ENCODE measurements at regions not wholly inside any gene's neighbourhood (a gene's known extent, or its start where the extent isn't known, plus 50 kb on each side); places are given as distances from the start of the nearest gene placed in this dataset.

DNA sequence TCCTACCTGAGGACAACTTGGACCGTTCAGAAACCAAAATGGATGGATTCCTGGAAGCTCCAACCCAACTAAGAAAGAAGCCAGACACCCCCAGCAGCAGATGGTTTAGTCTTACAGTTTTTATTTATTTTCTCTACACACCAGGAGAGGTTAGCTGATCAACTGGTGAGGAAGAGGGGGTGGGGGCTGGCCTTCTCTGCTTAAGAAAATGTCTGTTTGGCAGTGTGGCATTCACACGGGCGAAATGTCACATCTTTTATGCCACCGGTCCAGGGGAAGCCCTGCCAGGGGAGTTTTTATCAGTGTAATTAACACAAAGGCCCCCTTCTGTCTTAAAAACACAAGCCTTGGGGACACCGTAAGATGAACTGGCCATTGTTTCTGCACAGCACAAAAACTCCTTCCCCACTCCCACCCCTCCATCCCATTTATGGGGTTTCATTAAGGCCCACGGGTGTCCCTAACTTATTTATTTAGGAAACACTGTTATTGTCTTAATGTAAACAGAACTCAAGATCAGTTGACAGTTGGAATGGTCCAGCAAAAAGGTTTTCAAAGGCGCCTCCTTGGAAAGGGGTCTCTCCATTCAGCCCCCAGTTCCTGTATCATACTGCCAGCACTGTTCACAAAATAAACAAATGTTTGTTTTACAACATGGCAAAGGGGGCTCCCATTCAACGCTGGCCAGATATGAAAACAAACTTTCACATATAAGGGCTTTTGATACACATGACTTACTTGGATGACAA lies 217.0 kb downstream of the C1D start:
- TF ChIP-seq CTCF (IDR thresholded peaks at IDR 0.05; ENCODE audit: borderline replicate concordance, insufficient read depth, low read depth, low read length): no peak
- no peak overlapping the region for H3K4me3 ChIP-seq (ENCODE audit: low read depth, low read length)

GRCh38 chr2:67846370-67847070 lies 216.3 kb downstream of the C1D start:
- peak; percentile 71 for TF ChIP-seq CTCF (IDR thresholded peaks at IDR 0.05; ENCODE audit: borderline replicate concordance, insufficient read depth, low read depth, low read length)
- H3K4me3 ChIP-seq (ENCODE audit: low read depth, low read length): no peak overlapping the region

DNA sequence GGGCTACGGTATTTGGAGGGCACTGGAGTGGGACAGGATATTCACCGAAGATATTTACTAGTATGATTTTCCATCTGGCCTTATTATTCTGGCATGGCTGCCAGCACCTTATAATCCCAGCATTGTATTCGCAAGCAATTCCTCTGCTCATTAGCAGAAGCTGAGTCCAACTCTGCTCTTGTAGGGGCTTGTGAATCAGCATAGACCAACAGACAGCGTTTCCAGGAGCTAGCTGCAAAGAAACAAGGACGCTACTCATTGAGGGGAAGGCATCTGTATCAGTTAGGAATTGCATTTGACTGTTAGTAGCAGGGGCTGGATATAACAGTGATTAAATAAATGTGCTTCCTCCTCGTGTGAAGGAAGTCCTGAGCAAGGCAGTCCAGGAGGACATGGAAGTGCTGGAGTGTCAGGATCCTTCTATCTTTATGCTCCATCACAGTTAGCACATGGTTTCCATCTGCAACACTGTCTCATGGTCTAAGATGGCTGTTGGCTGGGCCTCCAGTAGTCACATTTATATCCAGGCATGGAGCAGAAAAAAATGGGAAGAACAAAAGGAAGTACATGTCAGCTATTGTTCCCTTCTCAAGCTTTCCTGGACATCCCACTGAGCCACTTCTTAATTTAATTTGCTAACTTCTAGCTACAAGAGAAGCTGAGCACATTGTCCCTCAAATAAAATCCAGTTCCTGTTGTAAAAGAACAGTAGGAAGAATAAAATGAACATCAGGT lies 214.1 kb downstream of the C1D start:
- no peak for TF ChIP-seq CTCF (IDR thresholded peaks at IDR 0.05; ENCODE audit: borderline replicate concordance, insufficient read depth, low read depth, low read length)
- no peak overlapping the region for H3K4me3 ChIP-seq (ENCODE audit: low read depth, low read length)

DNA sequence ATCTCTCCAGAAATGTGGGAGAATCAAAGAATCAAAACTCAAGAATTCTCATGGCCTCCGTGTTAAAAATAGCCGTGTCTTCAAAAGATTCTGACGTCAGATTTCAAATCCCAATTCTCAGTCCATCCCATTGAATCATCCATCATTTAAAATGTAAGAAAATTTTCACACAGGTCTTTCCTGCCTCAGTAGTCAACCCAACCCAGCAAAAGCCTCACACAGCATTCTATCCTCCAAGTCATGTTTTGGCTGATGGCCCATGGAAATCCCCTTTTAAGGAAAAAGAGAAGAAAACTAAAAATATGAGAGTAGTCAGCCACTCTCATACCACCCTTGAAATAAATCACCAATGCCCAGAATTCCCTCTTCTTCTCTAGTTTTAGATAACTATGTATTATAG lies 211.8 kb downstream of the C1D start:
- no peak for TF ChIP-seq CTCF (IDR thresholded peaks at IDR 0.05; ENCODE audit: borderline replicate concordance, insufficient read depth, low read depth, low read length)
- H3K4me3 ChIP-seq (ENCODE audit: low read depth, low read length): no peak overlapping the region

- no peak overlapping the region for H3K4me3 ChIP-seq (ENCODE audit: low read depth, low read length)
- no peak for TF ChIP-seq CTCF (IDR thresholded peaks at IDR 0.05; ENCODE audit: borderline replicate concordance, insufficient read depth, low read depth, low read length)
Observed at GRCh38 chr2:67851956-67852824, 210.6 kb downstream of the C1D start.

DNA sequence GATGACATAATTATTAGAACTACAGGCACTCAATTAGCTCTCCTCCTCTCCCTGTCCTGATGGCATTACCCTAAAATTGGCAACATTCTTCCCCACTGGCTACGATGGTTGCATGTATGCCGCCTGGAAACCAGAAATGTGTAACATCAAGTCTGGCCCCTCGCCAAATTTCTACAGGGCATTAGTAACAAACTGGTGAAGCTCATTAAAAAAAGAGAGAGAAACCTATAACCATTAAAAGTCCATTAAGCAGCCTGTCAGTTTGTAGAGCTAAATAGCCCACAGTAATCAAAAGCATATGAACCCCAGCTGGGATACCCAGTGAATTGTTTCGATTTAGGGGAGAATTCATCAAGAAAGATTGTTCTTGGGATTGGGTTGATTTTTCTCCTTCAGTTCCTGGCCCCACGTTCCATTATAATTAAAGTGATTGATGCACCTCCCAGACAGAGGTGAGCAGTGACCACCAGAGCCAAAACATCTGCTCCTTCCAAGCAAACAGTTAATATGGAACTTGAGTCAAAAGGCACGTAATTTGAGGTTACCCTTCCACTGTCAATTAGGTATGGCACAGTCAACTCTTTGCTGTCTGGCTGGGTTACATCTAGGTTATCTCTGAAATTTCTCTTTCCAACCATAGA lies 208.6 kb downstream of the C1D start:
- no peak for TF ChIP-seq CTCF (IDR thresholded peaks at IDR 0.05; ENCODE audit: borderline replicate concordance, insufficient read depth, low read depth, low read length)
- no peak overlapping the region for H3K4me3 ChIP-seq (ENCODE audit: low read depth, low read length)
